Fibroblast of pulmonary artery (primary cell): ENCODE measurements at regions not wholly inside any gene's neighbourhood (a gene's known extent, or its start where the extent isn't known, plus 50 kb on each side); places are given as distances from the start of the nearest gene placed in this dataset.
"Not testable (repeated sequence)": the region's sequence is repeated elsewhere in the genome, so short reads cannot be mapped to it uniquely, and the experiment has no call there.

ENCODE experiments used
- DNase-seq: peaks from one replicate; pipeline ENCODE4 v3.0.0-alpha.2; 2010; ENCODE audit warnings: low read depth
- H3K4me3 ChIP-seq: replicated peaks from 2 replicates; pipeline ENCODE4 v1.5.1; 2011; ENCODE audit warnings: low read depth, mild to moderate bottlenecking, control low read depth, low read length, moderate library complexity
- CTCF ChIP-seq: IDR thresholded peaks from 2 replicates; pipeline ENCODE4 v1.5.1; 2011; ENCODE audit warnings: mild to moderate bottlenecking, control low read depth, low read length, inconsistent platforms; ENCODE audit errors: missing control alignments

DNA sequence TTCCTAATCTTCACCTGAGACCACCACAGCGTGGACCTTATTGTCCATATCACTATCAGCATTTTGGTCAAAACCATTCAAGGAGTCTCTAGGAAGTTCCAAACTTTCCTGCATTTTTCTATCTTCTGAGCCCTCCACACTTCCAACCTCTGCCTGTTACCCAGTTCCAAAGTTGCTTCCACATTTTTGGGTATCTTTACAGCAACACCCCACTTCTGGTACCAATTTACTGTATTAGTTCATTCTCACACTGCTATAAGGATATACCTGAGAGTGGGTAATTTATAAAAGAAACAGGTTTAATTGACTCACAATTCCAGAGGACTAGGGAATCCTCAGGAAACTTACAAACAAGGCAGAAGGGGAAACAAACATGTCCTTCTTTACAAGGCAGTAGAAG, 103.3 kb upstream of the CBLB start:
- TF ChIP-seq CTCF, result no peak
- DNase-seq, result no peak
- no peak overlapping the region for H3K4me3 ChIP-seq

- TF ChIP-seq CTCF, result no peak
- no peak overlapping the region for H3K4me3 ChIP-seq
These were observed 105.6 kb upstream of the CBLB start for GRCh38 chr3:105974381-105974780.

DNA sequence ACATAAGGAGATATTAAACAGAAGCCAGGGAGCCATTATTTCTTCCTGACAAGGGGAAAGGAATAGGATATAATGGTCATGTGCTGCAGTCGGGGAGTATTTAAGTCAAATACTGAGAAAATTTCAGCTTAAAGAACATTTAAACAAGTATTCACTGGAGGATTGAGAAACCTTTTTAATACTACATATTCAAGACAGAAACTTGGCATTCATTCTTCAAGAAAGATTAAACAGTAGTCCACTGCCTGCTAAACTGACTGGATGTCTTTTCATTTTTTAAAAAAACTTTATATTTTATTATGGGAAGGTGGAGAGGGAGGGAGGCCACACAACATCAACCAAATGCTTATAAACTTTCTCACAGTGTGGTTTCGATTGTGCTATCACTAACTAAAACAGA, 107.4 kb upstream of the CBLB start:
- H3K4me3 ChIP-seq, result no peak overlapping the region
- no peak for TF ChIP-seq CTCF
- peak; percentile 57 for DNase-seq

More at GRCh38 chr3:105974381-105974780, 105.6 kb upstream of the CBLB start:
- no peak for DNase-seq

GRCh38 chr3:105979961-105980360, 111.1 kb upstream of the CBLB start:
- DNase-seq, result peak; percentile 29

GRCh38 chr3:105982207-105982606, 113.4 kb upstream of the CBLB start:
- TF ChIP-seq CTCF, result no peak
- no peak for DNase-seq
- no peak overlapping the region for H3K4me3 ChIP-seq

More at GRCh38 chr3:105979961-105980360, 111.1 kb upstream of the CBLB start:
- TF ChIP-seq CTCF, result no peak
- no peak overlapping the region for H3K4me3 ChIP-seq

DNA sequence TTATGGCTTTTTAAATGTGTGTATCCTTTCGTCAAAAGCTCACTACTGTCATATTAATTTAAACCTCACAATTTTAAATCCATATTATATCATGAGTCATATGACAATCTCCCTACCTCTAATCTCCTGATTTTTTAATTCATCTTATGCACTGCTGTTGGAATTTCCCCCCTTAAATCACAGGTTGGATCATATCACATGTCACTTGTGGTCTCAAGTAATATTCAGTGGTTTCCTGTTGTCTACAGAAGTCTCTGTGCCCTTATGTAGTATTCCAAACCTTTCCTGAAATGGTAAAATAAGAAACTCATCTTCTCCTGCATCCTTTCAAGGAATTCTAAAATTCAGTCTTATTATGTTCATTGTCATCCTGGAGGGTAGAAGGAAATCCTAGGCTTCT, 116.0 kb upstream of the CBLB start:
- TF ChIP-seq CTCF, result no peak
- no peak for DNase-seq
- no peak overlapping the region for H3K4me3 ChIP-seq

- not testable (repeated sequence) for H3K4me3 ChIP-seq, DNase-seq
These were observed 117.5 kb upstream of the CBLB start for GRCh38 chr3:105986343-105986742.
